Right ventricle myocardium superior (tissue), 1 donor: ENCODE measurements at regions not wholly inside any gene's neighbourhood (a gene's known extent, or its start where the extent isn't known, plus 50 kb on each side); places are given as distances from the start of the nearest gene placed in this dataset.

Source experiments
- ATAC-seq: fragments of 200-7000 bp; cut with Tn5 transposase; one replicate; pipeline ENCODE4 v1.9.1; 2020; ENCODE audit warnings: mild to moderate bottlenecking; ENCODE audit not compliant: poor library complexity
- DNase-seq: peaks from one replicate; pipeline ENCODE4 v3.0.0-alpha.2; 2020
- intact Hi-C: fragments of 100-400 bp; cut with DNase I; formaldehyde crosslinking; loops from one replicate; pipeline ENCODE4 v1.11.2; 2022
- donor health status: DM: no; HTN: yes; CAD: no; lungs with severe emphysema.

GRCh38 chr3:161156936-161157335 lies 51.8 kb upstream of the B3GALNT1 start:
- intact Hi-C loops = no loop called here
- ATAC-seq = no peak
- no peak for DNase-seq

- intact Hi-C loops = no loop called here
- ATAC-seq (no peak), DNase-seq (no peak)
Observed at GRCh38 chr3:161161603-161162002, 56.5 kb upstream of the B3GALNT1 start.

- DNase-seq = no peak
- ATAC-seq = no peak
- intact Hi-C loops = no loop called here
Observed at GRCh38 chr3:161163297-161163696, 57.8 kb upstream of the NMD3 start.

- intact Hi-C loops = no loop called here
- no peak for ATAC-seq
Observed at GRCh38 chr3:161166051-161166450, 55.1 kb upstream of the NMD3 start.

GRCh38 chr3:161171113-161171512 lies 50.0 kb upstream of the NMD3 start:
- intact Hi-C loops = no loop called here
- ATAC-seq (peak; percentile 95), DNase-seq (peak; percentile 73)

More at GRCh38 chr3:161166051-161166450, 55.1 kb upstream of the NMD3 start:
- no peak for DNase-seq
